ENCODE measurements at regions not wholly inside any gene's neighbourhood (a gene's known extent, or its start where the extent isn't known, plus 50 kb on each side); places are given as distances from the start of the nearest gene placed in this dataset.

DNA sequence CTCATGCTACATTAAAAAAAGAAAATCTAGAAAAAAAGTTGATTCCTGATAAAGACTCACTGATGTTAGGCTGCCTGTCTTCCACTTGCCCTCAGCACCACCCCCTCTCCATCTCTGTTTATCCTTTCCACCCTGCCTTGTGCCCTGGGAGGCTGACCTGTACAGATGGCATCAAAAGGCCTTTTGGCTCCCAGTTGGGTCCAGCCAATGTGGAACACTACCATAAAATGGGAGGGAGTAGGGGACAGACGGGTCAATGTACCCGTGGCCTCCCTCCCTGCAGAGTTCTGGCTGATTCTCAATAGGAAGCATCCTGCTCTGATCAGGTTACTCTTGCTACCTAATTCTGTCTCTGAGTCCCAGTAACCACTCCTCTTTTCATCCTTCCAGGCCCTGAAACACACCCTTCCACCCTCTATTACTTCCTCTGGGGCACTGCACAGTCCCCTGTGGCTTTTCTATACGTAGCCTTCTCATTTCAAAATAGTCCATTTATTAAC lies 300.0 kb downstream of the HHIPL2 start:
- TF ChIP-seq, protein P1, sequence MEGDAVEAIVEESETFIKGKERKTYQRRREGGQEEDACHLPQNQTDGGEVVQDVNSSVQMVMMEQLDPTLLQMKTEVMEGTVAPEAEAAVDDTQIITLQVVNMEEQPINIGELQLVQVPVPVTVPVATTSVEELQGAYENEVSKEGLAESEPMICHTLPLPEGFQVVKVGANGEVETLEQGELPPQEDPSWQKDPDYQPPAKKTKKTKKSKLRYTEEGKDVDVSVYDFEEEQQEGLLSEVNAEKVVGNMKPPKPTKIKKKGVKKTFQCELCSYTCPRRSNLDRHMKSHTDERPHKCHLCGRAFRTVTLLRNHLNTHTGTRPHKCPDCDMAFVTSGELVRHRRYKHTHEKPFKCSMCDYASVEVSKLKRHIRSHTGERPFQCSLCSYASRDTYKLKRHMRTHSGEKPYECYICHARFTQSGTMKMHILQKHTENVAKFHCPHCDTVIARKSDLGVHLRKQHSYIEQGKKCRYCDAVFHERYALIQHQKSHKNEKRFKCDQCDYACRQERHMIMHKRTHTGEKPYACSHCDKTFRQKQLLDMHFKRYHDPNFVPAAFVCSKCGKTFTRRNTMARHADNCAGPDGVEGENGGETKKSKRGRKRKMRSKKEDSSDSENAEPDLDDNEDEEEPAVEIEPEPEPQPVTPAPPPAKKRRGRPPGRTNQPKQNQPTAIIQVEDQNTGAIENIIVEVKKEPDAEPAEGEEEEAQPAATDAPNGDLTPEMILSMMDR (IDR thresholded peaks at IDR 0.05; ENCODE audit: poor library complexity, severe bottlenecking): no peak
- TF ChIP-seq, protein P2, sequence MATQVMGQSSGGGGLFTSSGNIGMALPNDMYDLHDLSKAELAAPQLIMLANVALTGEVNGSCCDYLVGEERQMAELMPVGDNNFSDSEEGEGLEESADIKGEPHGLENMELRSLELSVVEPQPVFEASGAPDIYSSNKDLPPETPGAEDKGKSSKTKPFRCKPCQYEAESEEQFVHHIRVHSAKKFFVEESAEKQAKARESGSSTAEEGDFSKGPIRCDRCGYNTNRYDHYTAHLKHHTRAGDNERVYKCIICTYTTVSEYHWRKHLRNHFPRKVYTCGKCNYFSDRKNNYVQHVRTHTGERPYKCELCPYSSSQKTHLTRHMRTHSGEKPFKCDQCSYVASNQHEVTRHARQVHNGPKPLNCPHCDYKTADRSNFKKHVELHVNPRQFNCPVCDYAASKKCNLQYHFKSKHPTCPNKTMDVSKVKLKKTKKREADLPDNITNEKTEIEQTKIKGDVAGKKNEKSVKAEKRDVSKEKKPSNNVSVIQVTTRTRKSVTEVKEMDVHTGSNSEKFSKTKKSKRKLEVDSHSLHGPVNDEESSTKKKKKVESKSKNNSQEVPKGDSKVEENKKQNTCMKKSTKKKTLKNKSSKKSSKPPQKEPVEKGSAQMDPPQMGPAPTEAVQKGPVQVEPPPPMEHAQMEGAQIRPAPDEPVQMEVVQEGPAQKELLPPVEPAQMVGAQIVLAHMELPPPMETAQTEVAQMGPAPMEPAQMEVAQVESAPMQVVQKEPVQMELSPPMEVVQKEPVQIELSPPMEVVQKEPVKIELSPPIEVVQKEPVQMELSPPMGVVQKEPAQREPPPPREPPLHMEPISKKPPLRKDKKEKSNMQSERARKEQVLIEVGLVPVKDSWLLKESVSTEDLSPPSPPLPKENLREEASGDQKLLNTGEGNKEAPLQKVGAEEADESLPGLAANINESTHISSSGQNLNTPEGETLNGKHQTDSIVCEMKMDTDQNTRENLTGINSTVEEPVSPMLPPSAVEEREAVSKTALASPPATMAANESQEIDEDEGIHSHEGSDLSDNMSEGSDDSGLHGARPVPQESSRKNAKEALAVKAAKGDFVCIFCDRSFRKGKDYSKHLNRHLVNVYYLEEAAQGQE (IDR thresholded peaks at IDR 0.05; ENCODE audit: borderline replicate concordance): no peak
- TF ChIP-seq EZH2 (IDR thresholded peaks at IDR 0.05; ENCODE audit: borderline replicate concordance, insufficient read depth, low read length, poor library complexity, severe bottlenecking): no peak
- no peak for TF ChIP-seq EP300 (conservative IDR thresholded peaks at IDR 0.05; ENCODE audit: poor library complexity, severe bottlenecking)
- no peak for TF ChIP-seq SMC3 (conservative IDR thresholded peaks at IDR 0.05; ENCODE audit: poor library complexity)

Measured in neural cell (in vitro differentiated cells).